Thyroid gland (tissue), 4 donors: ENCODE measurements at regions not wholly inside any gene's neighbourhood (a gene's known extent, or its start where the extent isn't known, plus 50 kb on each side); places are given as distances from the start of the nearest gene placed in this dataset.
A peak's percentile ranks its signal among the peaks of the same experiment; 100 is the strongest.

Experiments
- POLR2A ChIP-seq, 2 donors: fragments of 450-650 bp; IDR thresholded peaks; one replicate each; pipeline ENCODE4 v1.6.1; 2017; ENCODE audit warnings: antibody characterized with exemption in 2 of 2, mild to moderate bottlenecking in 2 of 2, moderate library complexity in 1 of 2
- TF ChIP-seq, protein P1 (sequence below), 6 experiments: fragments of 200-600 bp in 3 of 6; fragments of 450-650 bp in 3 of 6; sonication (generic) in 3 of 6; IDR thresholded peaks; one replicate each; pipeline ENCODE4 v1.5.1; 2016 to 2019; ENCODE audit warnings: antibody characterized with exemption in 6 of 6, mild to moderate bottlenecking in 2 of 6, inconsistent platforms in 1 of 6, moderate library complexity in 1 of 6

DNA sequence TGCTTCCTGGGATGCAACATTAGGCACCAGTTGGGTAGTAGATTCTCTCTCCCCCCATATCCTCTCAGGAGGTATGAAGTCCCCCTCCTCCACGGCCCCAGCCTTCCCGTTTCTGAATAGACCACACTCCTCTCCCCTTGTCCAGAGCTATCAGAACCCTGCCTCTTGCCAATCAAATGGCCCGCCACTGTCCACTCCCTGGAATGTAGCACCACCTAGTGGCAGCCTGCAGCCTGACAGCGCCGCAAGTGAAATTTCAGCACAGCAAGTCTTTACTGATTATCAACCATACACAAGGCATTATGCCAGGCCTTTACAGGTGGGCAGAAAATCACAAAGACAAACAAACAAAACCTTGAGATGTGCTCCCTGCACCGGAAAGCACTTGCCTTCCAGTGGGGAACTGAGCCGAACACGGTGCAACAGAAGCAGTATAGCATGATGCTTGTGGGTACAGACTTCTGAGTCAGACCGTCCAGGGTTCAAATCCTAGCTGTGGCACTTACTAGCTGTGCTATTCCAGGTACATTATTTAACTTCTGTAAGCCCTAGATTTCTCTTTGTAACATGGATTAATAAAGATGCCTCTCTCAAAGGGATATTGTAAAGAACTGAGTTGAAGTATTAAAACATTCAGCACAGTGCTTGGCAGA, 174.0 kb downstream of the SMAD2 start:
- TF ChIP-seq POLR2A (IDR thresholded peaks at IDR 0.05): no peak
- TF ChIP-seq, protein P1, sequence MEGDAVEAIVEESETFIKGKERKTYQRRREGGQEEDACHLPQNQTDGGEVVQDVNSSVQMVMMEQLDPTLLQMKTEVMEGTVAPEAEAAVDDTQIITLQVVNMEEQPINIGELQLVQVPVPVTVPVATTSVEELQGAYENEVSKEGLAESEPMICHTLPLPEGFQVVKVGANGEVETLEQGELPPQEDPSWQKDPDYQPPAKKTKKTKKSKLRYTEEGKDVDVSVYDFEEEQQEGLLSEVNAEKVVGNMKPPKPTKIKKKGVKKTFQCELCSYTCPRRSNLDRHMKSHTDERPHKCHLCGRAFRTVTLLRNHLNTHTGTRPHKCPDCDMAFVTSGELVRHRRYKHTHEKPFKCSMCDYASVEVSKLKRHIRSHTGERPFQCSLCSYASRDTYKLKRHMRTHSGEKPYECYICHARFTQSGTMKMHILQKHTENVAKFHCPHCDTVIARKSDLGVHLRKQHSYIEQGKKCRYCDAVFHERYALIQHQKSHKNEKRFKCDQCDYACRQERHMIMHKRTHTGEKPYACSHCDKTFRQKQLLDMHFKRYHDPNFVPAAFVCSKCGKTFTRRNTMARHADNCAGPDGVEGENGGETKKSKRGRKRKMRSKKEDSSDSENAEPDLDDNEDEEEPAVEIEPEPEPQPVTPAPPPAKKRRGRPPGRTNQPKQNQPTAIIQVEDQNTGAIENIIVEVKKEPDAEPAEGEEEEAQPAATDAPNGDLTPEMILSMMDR (IDR thresholded peaks at IDR 0.05): peak; percentile 70 to 92 (median 79)
